Endothelial cell of umbilical vein (primary cell): ENCODE measurements at regions not wholly inside any gene's neighbourhood (a gene's known extent, or its start where the extent isn't known, plus 50 kb on each side); places are given as distances from the start of the nearest gene placed in this dataset.
"Not testable (repeated sequence)": the region's sequence is repeated elsewhere in the genome, so short reads cannot be mapped to it uniquely, and the experiment has no call there.

Experiments used
- BruUV-seq: library from RNA; stranded (reverse); fragments of 400-500 nt; replicated peaks from 2 replicates; lab custom pipeline; 2021; lab: Mats Ljungman, UMichigan
- CTCF ChIA-PET: fragments of 300-600, 350-600 bp; sonication (Branson Sonifier 250); formaldehyde crosslinking; loops from one replicate; lab custom pipeline; 2021; ENCODE audit warnings: antibody characterized with exemption, inconsistent platforms; lab: Charles Lee
- POLR2A ChIA-PET: fragments of 300-600, 350-600 bp; sonication (Branson Sonifier 250); formaldehyde crosslinking; loops from one replicate; lab custom pipeline; 2021; ENCODE audit warnings: antibody characterized with exemption, inconsistent platforms; lab: Charles Lee
- DNase-seq: peaks from one replicate; pipeline ENCODE4 v3.0.0-alpha.2; 2011; ENCODE audit warnings: low read depth, low spot score
- FAIRE-seq: peaks from 2 replicates; lab custom pipeline; 2011; peaks lifted over from hg19 to GRCh38; lab: Jason Lieb, UNC
- H2AFZ ChIP-seq: 2 replicates; pipeline ENCODE4 v1.6.0; 2012; ENCODE audit warnings: low read depth, low read length, control low read depth, inconsistent platforms
- H3K27ac ChIP-seq: 2 replicates; pipeline ENCODE4 v1.5.1; 2011; ENCODE audit warnings: low read depth, mild to moderate bottlenecking, control low read depth, low read length, moderate library complexity; ENCODE audit not compliant: insufficient read depth
- H3K27me3 ChIP-seq, 2 experiments: 2 replicates each; pipeline versions ENCODE4 v1.6.0 to v1.6.1; 2011; ENCODE audit warnings: low read length in 2 of 2, mixed read lengths in 1 of 2; ENCODE audit not compliant: control insufficient read depth in 2 of 2, insufficient read depth in 2 of 2
- H3K36me3 ChIP-seq, 2 experiments: 2 replicates in 1 of 2; 3 replicates in 1 of 2; pipeline ENCODE4 v1.5.1; 2011; ENCODE audit warnings: low read length in 2 of 2, mild to moderate bottlenecking in 1 of 2, moderate library complexity in 1 of 2; ENCODE audit not compliant: control insufficient read depth in 2 of 2, insufficient read depth in 2 of 2; ENCODE audit errors: extremely low read depth in 1 of 2
- H3K4me1 ChIP-seq: 3 replicates; pipeline ENCODE4 v1.5.1; 2011; ENCODE audit warnings: mild to moderate bottlenecking, low read length; ENCODE audit not compliant: control insufficient read depth, insufficient read depth; ENCODE audit errors: extremely low read depth
- H3K4me2 ChIP-seq: 2 replicates; pipeline ENCODE4 v1.6.1; 2011; ENCODE audit warnings: low read length, control low read depth, mixed read lengths; ENCODE audit not compliant: insufficient read depth
- H3K4me3 ChIP-seq, 3 experiments: fragments of 200-600 bp in 1 of 3; sonication (generic), shearing (Covaris generic) in 1 of 3; replicated peaks in 1 of 3; 2 replicates each; pipeline ENCODE4 v1.5.1; 2011 to 2016; ENCODE audit warnings: control low read depth in 3 of 3, low read length in 3 of 3, mild to moderate bottlenecking in 2 of 3, inconsistent platforms in 1 of 3, low read depth in 1 of 3, moderate library complexity in 1 of 3; ENCODE audit not compliant: insufficient read depth in 1 of 3
- H3K79me2 ChIP-seq: 2 replicates; pipeline ENCODE4 v1.6.0; 2012; ENCODE audit warnings: low read length, inconsistent platforms; ENCODE audit not compliant: control insufficient read depth, insufficient read depth
- H3K9ac ChIP-seq: replicated peaks from 2 replicates; pipeline ENCODE3; 2011; ENCODE audit warnings: low read length, control low read depth; ENCODE audit not compliant: insufficient read depth; ENCODE audit errors: extremely low read depth
- H3K9me1 ChIP-seq: replicated peaks from 3 replicates; pipeline ENCODE4 v1.6.0; 2011; ENCODE audit warnings: mild to moderate bottlenecking, low read length; ENCODE audit not compliant: control insufficient read depth, insufficient read depth; ENCODE audit errors: extremely low read depth
- H3K9me3 ChIP-seq: replicated peaks from 2 replicates; pipeline ENCODE4 v1.5.1; 2012; ENCODE audit warnings: low read length, inconsistent platforms; ENCODE audit not compliant: control insufficient read depth, insufficient read depth
- H4K20me1 ChIP-seq: replicated peaks from 2 replicates; pipeline ENCODE3; 2011; ENCODE audit warnings: mild to moderate bottlenecking, low read length; ENCODE audit not compliant: control insufficient read depth, insufficient read depth; ENCODE audit errors: extremely low read depth
- dilution Hi-C: fragments of 300-500 bp; cut with MboI; formaldehyde crosslinking; loops from one replicate; pipeline ENCODE4 v1.15.0; 2019; ENCODE audit warnings: low sequenced_read_pairs; ENCODE audit not compliant: extremely low pct_ligation_motif_present
- intact Hi-C: fragments of 100-400 bp; cut with micrococcal nuclease; formaldehyde crosslinking; loops from one replicate; pipeline ENCODE4 v1.10.0; 2022
- TF ChIP-seq, protein P1 (sequence below), 2 donors: IDR thresholded peaks; 1 replicate in 1 of 2; 2 replicates in 1 of 2; pipeline ENCODE4 v1.5.1; 2011; ENCODE audit warnings: low read length in 2 of 2, mild to moderate bottlenecking in 2 of 2, moderate library complexity in 2 of 2, control low read depth in 1 of 2, inconsistent platforms in 1 of 2, low read depth in 1 of 2; ENCODE audit not compliant: insufficient read depth in 1 of 2; ENCODE audit errors: extremely low read depth in 1 of 2

DNA sequence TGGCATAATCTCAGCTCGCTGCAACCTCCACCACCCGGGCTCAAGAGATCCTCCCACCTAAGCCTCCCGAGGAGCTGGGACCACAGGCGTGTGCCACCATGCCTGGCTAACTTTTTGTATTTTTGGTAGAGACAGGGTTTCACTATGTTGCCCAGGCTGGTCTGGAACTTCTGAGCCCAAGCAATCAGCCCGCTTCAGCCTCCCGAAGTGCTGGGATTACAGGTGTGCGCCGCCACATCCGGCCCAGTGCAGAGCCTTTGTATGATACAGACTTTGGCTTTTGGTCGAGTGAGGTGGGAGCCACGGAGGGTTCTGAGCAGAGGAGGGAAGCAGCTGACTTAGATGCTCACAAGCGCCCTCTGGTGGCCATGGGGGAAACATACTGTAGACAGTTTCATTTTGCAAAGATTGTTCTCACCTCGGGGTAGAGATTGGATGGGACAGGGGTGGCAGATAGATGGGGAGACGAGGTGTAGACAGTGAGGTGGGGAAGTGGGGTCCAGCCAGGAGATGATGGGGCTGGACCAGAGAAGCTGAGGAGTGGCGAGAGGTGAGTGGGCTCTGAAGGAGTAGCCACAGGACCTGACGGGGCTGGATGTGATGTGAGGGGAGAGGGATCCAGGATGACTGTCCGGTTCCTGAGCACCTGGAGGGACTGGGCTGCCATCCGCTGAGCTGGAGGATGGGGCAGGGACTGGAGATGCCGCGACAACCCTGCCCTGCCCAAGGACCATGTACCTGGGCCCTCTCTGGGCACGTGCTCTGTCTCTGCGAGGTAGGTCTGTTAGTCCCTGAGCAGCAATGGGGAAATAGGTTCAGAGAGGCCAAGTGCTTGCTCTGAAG is 105.1 kb downstream of the CRLF3 start:
- H3K36me3 ChIP-seq, H3K4me2 ChIP-seq, H3K4me3 ChIP-seq, H3K4me1 ChIP-seq, H3K27me3 ChIP-seq, H3K27ac ChIP-seq, H3K9me1 ChIP-seq, H3K79me2 ChIP-seq, POLR2A ChIA-PET, H3K9ac ChIP-seq, H4K20me1 ChIP-seq, dilution Hi-C loops, H3K9me3 ChIP-seq, H2AFZ ChIP-seq, BruUV-seq: not testable (repeated sequence)
- TF ChIP-seq, protein P1, sequence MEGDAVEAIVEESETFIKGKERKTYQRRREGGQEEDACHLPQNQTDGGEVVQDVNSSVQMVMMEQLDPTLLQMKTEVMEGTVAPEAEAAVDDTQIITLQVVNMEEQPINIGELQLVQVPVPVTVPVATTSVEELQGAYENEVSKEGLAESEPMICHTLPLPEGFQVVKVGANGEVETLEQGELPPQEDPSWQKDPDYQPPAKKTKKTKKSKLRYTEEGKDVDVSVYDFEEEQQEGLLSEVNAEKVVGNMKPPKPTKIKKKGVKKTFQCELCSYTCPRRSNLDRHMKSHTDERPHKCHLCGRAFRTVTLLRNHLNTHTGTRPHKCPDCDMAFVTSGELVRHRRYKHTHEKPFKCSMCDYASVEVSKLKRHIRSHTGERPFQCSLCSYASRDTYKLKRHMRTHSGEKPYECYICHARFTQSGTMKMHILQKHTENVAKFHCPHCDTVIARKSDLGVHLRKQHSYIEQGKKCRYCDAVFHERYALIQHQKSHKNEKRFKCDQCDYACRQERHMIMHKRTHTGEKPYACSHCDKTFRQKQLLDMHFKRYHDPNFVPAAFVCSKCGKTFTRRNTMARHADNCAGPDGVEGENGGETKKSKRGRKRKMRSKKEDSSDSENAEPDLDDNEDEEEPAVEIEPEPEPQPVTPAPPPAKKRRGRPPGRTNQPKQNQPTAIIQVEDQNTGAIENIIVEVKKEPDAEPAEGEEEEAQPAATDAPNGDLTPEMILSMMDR (IDR thresholded peaks at IDR 0.05; ENCODE audit: extremely low read depth in 1 of 2, insufficient read depth in 1 of 2, low read depth in 1 of 2, low read length in 2 of 2): peak; percentile 39 to 59
- CTCF ChIA-PET: interaction anchor here (0.9 to 1.9 kb wide), 5 partner anchors 10 to 379 kb away, joined by 3 to 5 read pairs (median 3); partner anchors contain the start of gene GOSR1
- peak; percentile 85 for FAIRE-seq
- peak; percentile 45 for DNase-seq
- intact Hi-C loops: loop anchor here (5.0 to 10.0 kb wide), 3 partner anchors 117 to 605 kb away; partner anchors contain the start of gene NSRP1

DNA sequence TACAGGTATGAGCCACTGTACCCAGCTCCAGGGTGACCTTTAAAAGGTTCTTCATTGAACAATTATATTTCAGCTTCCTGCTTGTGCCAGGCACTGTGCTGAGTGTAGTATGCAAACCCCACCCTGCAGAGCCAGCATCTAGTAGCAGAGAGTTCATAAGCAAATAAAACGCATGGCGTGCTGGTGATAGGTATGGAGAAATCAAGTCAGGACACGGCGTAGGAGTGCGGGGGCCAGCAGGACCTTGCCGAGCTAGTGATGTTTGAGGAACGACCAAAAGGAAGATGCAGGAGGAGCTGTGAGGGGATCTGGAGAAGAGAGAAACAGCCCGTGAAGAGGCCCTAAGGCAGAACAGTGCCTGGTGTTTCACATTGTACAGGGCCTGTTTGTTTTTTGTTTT is 105.8 kb downstream of the CRLF3 start:
- H3K4me2 ChIP-seq, H2AFZ ChIP-seq, H3K27me3 ChIP-seq, DNase-seq, H3K9me1 ChIP-seq, H3K36me3 ChIP-seq, H3K27ac ChIP-seq, H4K20me1 ChIP-seq, H3K4me3 ChIP-seq, FAIRE-seq, H3K4me1 ChIP-seq, H3K9me3 ChIP-seq, H3K79me2 ChIP-seq, H3K9ac ChIP-seq, BruUV-seq, POLR2A ChIA-PET, dilution Hi-C loops: not testable (repeated sequence)
- intact Hi-C loops: loop anchor here (5.0 to 10.0 kb wide), 3 partner anchors 116 to 604 kb away; partner anchors contain the start of gene NSRP1
- CTCF ChIA-PET: interaction anchor here (0.9 to 1.9 kb wide), 5 partner anchors 10 to 378 kb away, joined by 3 to 5 read pairs (median 3); partner anchors contain the start of gene GOSR1

DNA sequence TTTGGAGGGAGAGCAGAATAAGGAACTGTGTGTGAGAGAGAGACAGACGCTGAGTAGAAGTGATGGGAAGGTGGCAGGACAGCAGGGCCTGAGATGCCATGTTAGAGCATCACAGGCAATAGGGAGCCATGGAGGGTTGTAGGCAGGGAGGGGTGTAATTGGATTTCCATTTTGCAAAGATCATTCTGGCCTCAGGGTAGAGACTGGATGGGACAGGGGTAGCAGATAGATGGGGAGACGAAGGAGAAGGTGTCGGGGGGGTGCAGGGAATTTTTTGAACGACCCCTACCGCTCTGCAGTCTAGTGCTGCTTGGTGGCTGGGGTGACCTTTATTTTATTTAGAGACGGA is 106.4 kb downstream of the CRLF3 start:
- H3K9me1 ChIP-seq, dilution Hi-C loops, H3K9me3 ChIP-seq, H3K36me3 ChIP-seq, H3K9ac ChIP-seq, H3K27me3 ChIP-seq, H3K4me2 ChIP-seq, H3K27ac ChIP-seq, H4K20me1 ChIP-seq, H3K4me1 ChIP-seq, H2AFZ ChIP-seq, H3K4me3 ChIP-seq, DNase-seq, POLR2A ChIA-PET, FAIRE-seq, BruUV-seq, H3K79me2 ChIP-seq: not testable (repeated sequence)
- CTCF ChIA-PET: interaction anchor here (1.2 kb wide), 1 partner anchor 117 kb away, joined by 3 read pairs; no protein-coding TSS in a partner anchor
- intact Hi-C loops: loop anchor here (5.0 to 10.0 kb wide), 3 partner anchors 116 to 603 kb away; partner anchors contain the start of gene NSRP1
